Lung (tissue), 11 donors: ENCODE measurements at regions not wholly inside any gene's neighbourhood (a gene's known extent, or its start where the extent isn't known, plus 50 kb on each side); places are given as distances from the start of the nearest gene placed in this dataset.

Experiments
- ATAC-seq: fragments of 200-7000 bp; cut with Tn5 transposase; one replicate; pipeline ENCODE4 v1.9.1; 2020; ENCODE audit warnings: moderate number of reproducible peaks; ENCODE audit not compliant: insufficient read depth, low FRiP score
- DNase-seq, 3 donors: peaks; one replicate each; pipeline ENCODE4 v3.0.0-alpha.2; 2013 to 2017
- H3K27ac ChIP-seq, 2 donors: one replicate each; pipeline ENCODE4 v1.5.1; 2013; ENCODE audit warnings: mild to moderate bottlenecking in 2 of 2, moderate library complexity in 2 of 2, control low read depth in 1 of 2, inconsistent platforms in 1 of 2, low read depth in 1 of 2, low read length in 1 of 2
- H3K27me3 ChIP-seq, 3 donors: one replicate each; pipeline ENCODE4 v1.5.1; 2013; ENCODE audit warnings: low read length in 2 of 3; ENCODE audit not compliant: control insufficient read depth in 3 of 3, insufficient read depth in 3 of 3
- H3K36me3 ChIP-seq, 4 donors: one replicate each; pipeline ENCODE4 v1.5.1; 2013; ENCODE audit warnings: low read length in 4 of 4, mild to moderate bottlenecking in 1 of 4, moderate library complexity in 1 of 4; ENCODE audit not compliant: control insufficient read depth in 4 of 4, insufficient read depth in 4 of 4
- H3K4me1 ChIP-seq, 5 donors: one replicate each; pipeline ENCODE4 v1.5.1; 2013; ENCODE audit warnings: low read length in 5 of 5, mild to moderate bottlenecking in 2 of 5, moderate library complexity in 1 of 5; ENCODE audit not compliant: control insufficient read depth in 5 of 5, insufficient read depth in 5 of 5
- H3K4me3 ChIP-seq: one replicate; pipeline ENCODE4 v1.5.1; 2013; ENCODE audit warnings: mild to moderate bottlenecking, control low read depth, moderate library complexity
- H3K9ac ChIP-seq, 2 donors: one replicate each; pipeline ENCODE4 v1.5.1; 2013; ENCODE audit warnings: low read length in 2 of 2, control low read depth in 1 of 2; ENCODE audit not compliant: insufficient read depth in 1 of 2
- H3K9me3 ChIP-seq, 4 donors: one replicate each; pipeline ENCODE4 v1.5.1; 2013; ENCODE audit warnings: low read length in 3 of 4, mild to moderate bottlenecking in 1 of 4, moderate library complexity in 1 of 4; ENCODE audit not compliant: control insufficient read depth in 4 of 4, insufficient read depth in 3 of 4
- CTCF ChIP-seq: IDR thresholded peaks from 2 replicates; pipeline ENCODE4 v1.5.1; 2012; ENCODE audit warnings: mild to moderate bottlenecking; ENCODE audit errors: control extremely low read depth, extremely low read depth
- WGBS, 2 donors: extraction: QIAGEN DNeasy Blood & Tissue Kit; methylation state at CpG; one replicate each; pipeline ENCODE4 v1.1.7; 2013; 5-methylcytosine and 5-hydroxymethylcytosine counted together
- donor health status: control.
- donor health status: control.
- donor health status: Bipolar disorder and iron deficiency.
- donor health status: healthy.
- donor health status: DM: yes; HTN: yes; CAD: no.

GRCh38 chrX:67480789-67481188 is 63.0 kb upstream of the AR start:
- no peak overlapping the region for H3K27ac ChIP-seq
- DNase-seq (no peak), ATAC-seq (no peak)
- no peaks in the 10 kb centered on the region for H3K36me3 ChIP-seq
- H3K4me1 ChIP-seq, result no peaks in the 10 kb centered on the region
- H3K4me3 ChIP-seq, result no peak overlapping the region
- WGBS, 2 donors, result 49 to 77% methylated on average over 3 of the region's 3 CpGs
- H3K27me3 ChIP-seq, result no peaks in the 10 kb centered on the region
- H3K9ac ChIP-seq, result no peak overlapping the region
- no peak for TF ChIP-seq CTCF
- peaks cover 0 to 4% (median 0%) of the 10 kb centered on the region in 4 donors for H3K9me3 ChIP-seq
